Gastrocnemius medialis (tissue), 4 donors: ENCODE measurements at regions not wholly inside any gene's neighbourhood (a gene's known extent, or its start where the extent isn't known, plus 50 kb on each side); places are given as distances from the start of the nearest gene placed in this dataset.

Experiments
- CTCF ChIP-seq, 5 experiments: fragments of 450-650 bp in 3 of 5; fragments of 200-600 bp in 2 of 5; sonication (generic) in 2 of 5; IDR thresholded peaks in 4 of 5; conservative IDR thresholded peaks in 1 of 5; 1 replicate in 4 of 5; 2 replicates in 1 of 5; pipeline ENCODE4 v1.5.1; 2016 to 2019; ENCODE audit warnings: antibody characterized with exemption in 5 of 5, mild to moderate bottlenecking in 3 of 5, moderate library complexity in 3 of 5
- POLR2A ChIP-seq, 2 donors: fragments of 450-650 bp; IDR thresholded peaks; one replicate each; pipeline ENCODE4 v1.6.1; 2017; ENCODE audit warnings: antibody characterized with exemption in 2 of 2, mild to moderate bottlenecking in 2 of 2, moderate library complexity in 2 of 2

- TF ChIP-seq CTCF (IDR thresholded peaks at IDR 0.05 in 4 of 5, conservative IDR thresholded peaks at IDR 0.05 in 1 of 5) (no peak), POLR2A (IDR thresholded peaks at IDR 0.05) (no peak)
Measured at GRCh38 chr4:104870495-104871233, 276.0 kb upstream of the TET2 start.
